ENCODE measurements at regions not wholly inside any gene's neighbourhood (a gene's known extent, or its start where the extent isn't known, plus 50 kb on each side); places are given as distances from the start of the nearest gene placed in this dataset.
"Not testable (repeated sequence)": the region's sequence is repeated elsewhere in the genome, so short reads cannot be mapped to it uniquely, and the experiment has no call there.

GRCh38 chr14:105775349-105775923 is 249.1 kb downstream of the TMEM121 start:
- not testable (repeated sequence) for TF ChIP-seq ZFP3 (CRISPR knock-in tag; IDR thresholded peaks at IDR 0.05); ZNF70 (CRISPR knock-in tag; IDR thresholded peaks at IDR 0.05); SNAI2 (CRISPR knock-in tag; IDR thresholded peaks at IDR 0.05); ISL1 (CRISPR knock-in tag; IDR thresholded peaks at IDR 0.05); OSR1 (CRISPR knock-in tag; IDR thresholded peaks at IDR 0.05); CSRNP3 (CRISPR knock-in tag; IDR thresholded peaks at IDR 0.05); ESRRG (CRISPR knock-in tag; IDR thresholded peaks at IDR 0.05); PATZ1 (CRISPR knock-in tag; IDR thresholded peaks at IDR 0.05; ENCODE audit: borderline replicate concordance)
